HG03097 (cell line): ENCODE measurements at regions not wholly inside any gene's neighbourhood (a gene's known extent, or its start where the extent isn't known, plus 50 kb on each side); places are given as distances from the start of the nearest gene placed in this dataset.

Source experiments
- ATAC-seq: cut with Tn5 transposase; IDR thresholded peaks from one replicate; pipeline ENCODE4 v1.9.1; 2021; ENCODE audit not compliant: unreplicated experiment, low FRiP score

DNA sequence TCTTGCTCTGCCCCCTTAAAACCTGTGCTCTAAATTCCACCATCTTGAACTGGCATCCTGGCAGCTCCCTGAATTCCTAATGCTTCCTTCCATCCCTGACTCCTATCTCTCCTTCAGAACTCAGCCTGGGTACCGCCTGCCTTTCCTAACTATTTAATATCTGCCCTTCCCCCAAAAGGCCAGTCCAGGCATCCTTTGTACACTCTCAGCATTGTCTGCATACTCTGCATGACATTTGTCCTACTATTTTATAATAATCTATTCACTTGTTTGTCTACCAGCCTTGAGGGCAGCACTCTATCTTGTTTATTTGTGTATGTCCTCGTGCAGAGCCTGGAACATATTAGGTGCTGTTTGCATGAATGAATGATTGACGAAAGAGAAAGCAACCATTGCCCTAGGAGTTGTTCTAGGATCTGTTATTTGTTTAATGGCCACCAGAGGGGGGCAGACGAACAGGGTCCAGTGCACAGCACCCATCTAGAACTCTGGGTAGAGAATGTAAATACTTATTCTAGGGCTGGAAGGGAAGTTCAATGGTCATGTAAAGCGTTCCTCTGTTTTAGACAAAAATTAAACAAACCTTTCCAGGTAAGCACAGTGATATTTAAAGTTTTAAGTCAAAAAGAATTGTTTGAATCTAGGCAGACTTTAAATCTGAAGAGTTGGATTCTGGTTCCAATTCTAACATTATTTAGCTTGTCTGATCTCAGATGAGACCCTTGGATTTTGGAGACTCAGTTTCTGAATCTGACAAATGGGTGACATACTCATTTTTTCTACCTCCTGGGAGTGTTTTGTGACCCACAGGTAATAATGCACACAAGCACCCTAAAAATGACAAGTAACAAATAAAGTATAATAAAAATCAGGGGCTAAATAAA is 125.8 kb upstream of the GALNT15 start:
- peak; percentile 91 for ATAC-seq

DNA sequence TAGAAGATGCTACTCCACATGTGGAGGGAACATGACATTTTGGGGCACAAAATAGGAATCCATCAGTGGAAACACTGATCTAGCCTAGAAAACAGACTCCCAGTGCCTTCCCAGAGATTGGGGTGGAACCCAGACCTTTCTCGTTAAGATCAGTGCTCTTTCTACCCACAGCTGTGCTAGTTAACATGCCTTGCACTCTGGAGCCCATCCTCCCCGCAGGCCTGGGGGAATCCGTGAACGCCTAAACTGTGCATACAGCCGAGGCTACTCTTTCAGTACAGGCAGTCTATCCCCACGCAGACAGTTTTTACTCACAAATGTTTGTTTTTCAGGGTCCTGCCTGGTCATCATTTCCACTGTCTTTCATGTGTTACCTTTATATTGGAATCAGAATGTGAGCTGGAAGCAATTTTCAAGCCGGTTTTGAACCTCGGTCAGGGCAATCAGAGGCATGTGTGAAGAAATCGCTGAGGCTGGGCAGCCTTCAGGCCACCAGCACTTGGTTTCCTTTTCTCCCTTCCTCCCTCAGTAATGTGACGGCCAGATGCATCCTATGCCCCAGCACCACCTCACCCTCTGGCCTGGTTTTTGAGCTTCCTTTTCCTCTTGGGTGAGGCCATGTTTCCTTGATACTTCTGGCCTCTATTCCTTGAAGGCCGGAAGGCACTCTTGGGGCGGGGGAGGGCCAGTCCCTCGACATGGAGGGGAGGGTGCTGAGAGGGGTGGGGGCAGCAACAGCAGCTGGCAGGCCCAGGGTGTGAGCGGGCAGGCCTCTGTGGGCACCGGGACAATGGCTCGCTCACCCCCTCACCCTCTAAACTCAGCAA is 123.6 kb upstream of the GALNT15 start:
- ATAC-seq: no peak

DNA sequence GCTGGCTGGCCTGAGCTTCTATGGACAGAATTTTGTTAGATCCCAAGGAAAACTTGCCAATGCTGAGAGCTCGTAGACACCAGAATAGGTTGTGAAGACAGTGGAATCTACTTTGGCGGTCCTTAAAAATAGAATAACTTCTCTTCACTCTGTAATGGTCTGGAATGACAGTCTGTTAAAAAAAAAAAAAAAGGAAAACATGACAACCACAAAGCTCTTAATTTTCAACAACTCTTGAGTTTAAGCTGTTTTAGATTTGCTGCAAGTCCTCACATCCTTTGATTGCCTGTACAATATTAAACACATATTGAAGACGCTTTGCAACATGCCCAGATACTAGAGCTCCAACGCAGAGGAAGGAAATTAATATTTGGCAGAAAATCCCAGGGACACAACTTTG is 122.8 kb upstream of the GALNT15 start:
- ATAC-seq: no peak

DNA sequence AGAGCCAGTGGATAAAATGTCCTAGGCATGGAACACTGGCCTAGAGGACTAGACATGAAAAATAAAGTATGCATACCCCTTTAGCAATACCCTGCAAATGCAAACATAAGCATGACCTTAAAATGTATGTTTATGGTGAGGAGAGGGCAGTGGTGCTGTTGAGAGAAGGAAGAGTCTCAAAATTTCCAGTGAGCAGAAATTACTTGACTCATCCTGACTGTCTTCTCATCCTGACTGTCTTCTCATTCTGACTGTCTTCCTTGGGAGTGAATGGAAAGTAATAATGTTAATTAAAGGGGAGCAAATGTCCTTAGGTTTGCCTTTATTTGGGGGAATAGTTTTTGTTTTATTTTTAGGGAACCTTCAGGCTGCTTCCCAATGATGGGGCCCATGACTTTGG is 121.5 kb upstream of the GALNT15 start:
- ATAC-seq: no peak

DNA sequence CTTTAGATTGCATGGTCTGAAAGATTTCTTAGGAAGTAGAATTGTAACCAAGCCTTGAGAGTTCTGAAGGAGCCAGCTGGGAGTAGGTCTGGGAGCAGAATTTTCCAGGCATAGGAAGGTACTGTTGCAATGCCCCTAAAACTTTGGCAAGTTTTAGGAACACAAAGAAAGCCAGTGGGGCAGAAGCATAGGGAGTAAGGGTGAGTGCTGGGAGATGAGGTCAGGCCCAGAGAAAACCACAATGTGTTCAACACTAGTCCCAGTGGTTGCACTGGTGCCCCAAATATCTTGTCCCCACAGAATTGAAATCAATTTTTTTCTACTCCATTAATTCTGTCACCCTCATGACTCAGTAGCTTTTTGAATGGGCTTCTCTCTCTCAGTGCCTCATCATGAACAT is 120.7 kb upstream of the GALNT15 start:
- no peak for ATAC-seq

GRCh38 chr3:16055606-16056211 is 118.8 kb upstream of the GALNT15 start:
- no peak for ATAC-seq

DNA sequence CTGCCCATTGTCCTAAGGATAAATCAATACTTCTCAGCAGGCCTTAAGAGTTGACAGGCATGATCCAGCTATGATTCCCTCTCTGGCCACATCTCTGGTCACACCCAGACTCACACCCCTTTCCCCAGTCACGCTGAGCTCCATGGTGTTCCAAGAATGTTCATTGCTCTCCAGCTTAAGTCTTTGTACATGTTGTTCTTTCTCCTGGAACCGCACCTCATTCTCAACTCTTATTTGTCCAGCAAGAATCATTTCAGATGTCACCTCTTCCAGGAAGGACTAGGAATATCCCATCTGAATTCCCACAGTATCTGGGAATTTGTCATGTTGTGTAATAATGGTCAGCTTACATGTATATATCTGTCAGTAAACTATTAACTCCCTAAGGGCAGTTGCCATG is 118.3 kb upstream of the GALNT15 start:
- ATAC-seq: no peak

DNA sequence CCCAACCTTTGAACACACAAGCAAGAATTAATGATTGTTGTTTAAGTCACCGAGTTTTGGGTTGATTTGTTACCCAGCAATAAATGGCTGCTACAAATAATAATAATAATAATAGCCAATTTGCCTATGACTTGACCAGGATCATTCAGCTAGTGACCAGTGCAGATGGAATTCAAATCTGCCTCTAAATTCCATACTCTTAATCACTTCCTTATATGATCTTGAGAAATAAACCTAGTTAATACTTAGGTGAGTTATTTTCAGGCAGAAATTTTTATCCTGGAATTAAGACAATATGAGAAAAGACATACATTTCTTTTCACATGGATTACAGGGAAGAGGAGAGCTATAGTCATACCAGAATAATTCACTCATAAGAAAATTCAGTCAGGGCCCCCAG is 116.0 kb upstream of the GALNT15 start:
- no peak for ATAC-seq

DNA sequence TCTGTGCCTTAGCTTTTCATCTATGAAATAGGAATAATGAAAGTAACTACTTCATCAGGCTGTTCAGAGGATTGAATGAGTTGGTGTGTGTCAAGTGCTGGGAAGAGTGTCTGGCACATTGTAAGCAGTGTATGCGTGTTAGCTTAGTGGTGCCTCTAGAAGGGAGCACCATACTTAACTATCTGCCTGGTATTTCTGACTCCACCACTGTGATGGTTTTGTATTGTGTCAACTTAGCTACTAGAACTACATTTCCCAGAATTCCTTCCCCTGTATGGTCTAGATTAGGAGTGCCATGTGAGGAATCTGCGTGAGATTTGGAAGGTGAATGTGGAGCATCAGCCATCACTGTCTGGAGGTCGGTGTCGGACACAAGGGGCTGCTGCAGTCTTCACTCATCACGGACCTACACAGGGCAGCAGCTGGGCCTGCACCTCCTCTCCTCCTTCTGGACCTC is 115.4 kb upstream of the GALNT15 start:
- ATAC-seq: no peak

GRCh38 chr3:16059711-16060357 is 114.6 kb upstream of the GALNT15 start:
- ATAC-seq: no peak

GRCh38 chr3:16060358-16060852 is 114.1 kb upstream of the GALNT15 start:
- no peak for ATAC-seq

GRCh38 chr3:16060945-16061344 is 113.5 kb upstream of the GALNT15 start:
- no peak for ATAC-seq

DNA sequence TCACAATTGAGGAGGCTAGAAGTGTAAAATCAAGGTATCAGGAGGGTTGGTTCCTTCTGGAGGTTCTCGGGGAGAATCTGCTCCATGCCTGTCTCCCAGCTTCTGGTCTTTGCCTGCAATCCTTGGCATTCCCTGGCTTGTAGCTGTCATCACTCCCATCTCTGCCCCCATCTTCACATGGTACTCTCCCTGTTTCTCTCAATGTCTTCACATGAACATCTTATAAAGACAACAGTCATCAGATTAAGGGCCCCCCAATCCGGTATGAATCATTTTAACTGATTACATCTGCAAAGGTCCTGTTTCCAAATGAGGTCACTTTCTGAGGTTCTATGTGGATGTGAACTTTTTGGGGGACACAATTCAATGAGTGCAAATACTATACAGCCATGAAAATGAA is 113.0 kb upstream of the GALNT15 start:
- no peak for ATAC-seq

- no peak for ATAC-seq
Observed at GRCh38 chr3:16063603-16064002, 110.9 kb upstream of the GALNT15 start.

DNA sequence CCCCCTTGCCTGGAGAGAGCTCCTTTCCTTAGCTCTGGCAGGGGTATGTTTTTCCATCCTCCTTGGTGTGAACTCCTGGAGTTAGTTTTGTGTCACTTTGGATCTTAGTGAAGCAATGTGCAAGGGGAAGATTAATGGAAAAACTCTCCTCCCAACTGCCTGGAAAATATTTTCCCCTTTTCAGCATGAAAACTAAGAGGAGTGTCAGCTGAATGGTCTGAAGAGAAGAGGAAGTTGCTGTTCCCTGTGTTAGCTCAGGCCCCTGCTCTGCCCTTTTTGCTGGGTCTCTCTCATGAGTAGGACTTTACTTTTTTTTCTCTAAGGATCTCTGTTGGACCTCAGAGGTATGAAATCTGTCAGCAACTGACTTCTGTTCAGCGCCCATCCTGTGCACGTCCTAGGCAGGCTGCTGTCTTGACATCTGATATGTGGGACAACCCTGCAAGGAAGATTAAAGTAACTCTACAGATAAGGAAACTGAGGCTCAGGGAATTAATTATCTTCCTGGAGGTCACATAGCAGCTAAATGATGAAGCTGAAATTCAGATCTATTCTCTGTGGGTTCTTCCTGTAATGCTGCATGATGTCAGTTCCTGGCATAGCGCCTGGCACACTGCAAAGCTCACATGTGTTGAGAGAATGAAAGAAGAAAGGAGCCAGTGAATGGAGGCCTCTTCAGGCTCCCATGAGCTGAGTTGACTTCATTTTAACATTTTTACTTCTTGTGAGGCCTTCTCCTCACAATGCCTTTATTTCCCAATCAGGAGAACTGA is 109.7 kb upstream of the GALNT15 start:
- ATAC-seq: no peak

GRCh38 chr3:16066545-16066944 is 107.9 kb upstream of the GALNT15 start:
- ATAC-seq: no peak

- no peak for ATAC-seq
Observed at GRCh38 chr3:16066975-16067374, 107.5 kb upstream of the GALNT15 start.

DNA sequence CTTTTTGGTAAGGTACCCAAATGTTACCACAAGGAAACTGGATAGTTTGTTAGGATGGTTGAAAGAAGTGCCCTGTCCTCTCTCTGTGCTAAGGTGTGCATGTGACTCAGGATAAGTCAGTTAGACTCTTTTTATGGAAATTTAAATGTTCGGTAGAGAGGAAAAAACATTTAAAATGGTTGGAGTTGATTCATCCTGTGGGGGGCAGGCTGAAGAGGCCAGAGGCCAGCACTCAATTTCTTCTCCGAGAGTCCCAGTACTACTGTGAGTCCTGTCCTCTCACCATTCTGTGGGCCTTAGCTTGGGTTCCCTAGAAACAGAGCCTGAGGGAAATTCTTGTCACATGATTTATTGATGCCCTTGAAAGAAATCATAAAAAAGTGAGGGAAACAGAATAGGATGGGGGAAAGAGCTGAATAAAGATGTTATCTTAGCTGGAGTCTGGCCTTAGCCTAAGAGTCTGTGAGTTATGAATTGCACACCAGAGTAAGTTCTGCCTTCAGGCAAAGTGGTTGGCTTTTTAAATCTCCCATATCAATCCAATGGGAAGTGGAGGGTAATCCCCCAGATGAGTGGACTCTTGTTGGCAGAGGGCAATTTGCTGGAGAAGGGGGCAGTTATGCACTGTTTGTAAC is 106.5 kb upstream of the GALNT15 start:
- no peak for ATAC-seq

DNA sequence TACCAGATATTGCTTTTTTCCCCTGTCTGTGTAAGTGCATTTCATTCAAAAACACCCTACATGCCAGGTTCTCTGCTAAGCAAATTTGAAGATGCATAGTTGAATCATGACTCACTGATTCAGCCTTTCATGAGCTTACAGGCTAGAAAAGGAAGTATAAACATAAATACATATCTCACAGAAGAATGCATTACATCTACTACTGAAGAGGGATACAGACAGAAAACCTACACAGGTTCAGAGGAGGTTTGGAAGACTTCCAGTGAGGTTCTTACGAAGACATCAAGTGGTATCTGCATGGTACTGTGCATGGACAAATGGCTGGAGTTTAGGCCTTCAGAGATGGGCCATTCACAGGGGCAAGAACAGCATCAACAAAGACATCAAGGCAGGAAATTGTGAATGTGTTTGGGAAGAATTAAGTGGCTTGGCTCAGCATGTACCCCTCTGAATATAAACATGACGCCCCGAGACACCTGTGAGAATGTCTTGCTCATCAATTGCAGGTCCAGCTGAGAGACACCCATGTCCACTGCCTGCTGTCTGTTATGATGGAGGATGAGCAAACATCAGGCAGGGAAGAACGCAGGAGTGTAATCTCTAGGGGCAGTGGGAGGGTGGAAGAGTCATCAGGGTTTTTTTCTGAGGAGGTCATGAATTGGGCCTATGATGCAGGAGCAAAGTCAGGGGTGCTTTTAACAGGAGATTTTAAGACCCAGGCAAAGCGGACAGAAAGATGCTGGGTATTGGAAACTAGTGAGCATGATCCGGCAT is 105.1 kb upstream of the GALNT15 start:
- no peak for ATAC-seq
